Mesodermal cell (in vitro differentiated cells): ENCODE measurements at regions not wholly inside any gene's neighbourhood (a gene's known extent, or its start where the extent isn't known, plus 50 kb on each side); places are given as distances from the start of the nearest gene placed in this dataset.

Experiments
- H3K27ac ChIP-seq: 2 replicates; pipeline ENCODE4 v1.7.0; 2013; ENCODE audit warnings: mild to moderate bottlenecking, low read depth, low read length, moderate library complexity; ENCODE audit not compliant: severe bottlenecking
- H3K36me3 ChIP-seq: 2 replicates; pipeline ENCODE4 v1.7.1; 2013; ENCODE audit warnings: mild to moderate bottlenecking, low read length, moderate library complexity; ENCODE audit not compliant: control insufficient read depth, insufficient read depth
- H3K4me1 ChIP-seq: one replicate; pipeline ENCODE4 v1.7.1; 2013; ENCODE audit warnings: mild to moderate bottlenecking, low read length; ENCODE audit not compliant: insufficient read depth, control insufficient read depth, poor library complexity, severe bottlenecking
- H3K4me3 ChIP-seq: 2 replicates; pipeline ENCODE4 v1.7.0; 2013; ENCODE audit warnings: low read length, control low read depth, mild to moderate bottlenecking; ENCODE audit not compliant: insufficient read depth, poor library complexity, severe bottlenecking; ENCODE audit errors: extremely low read depth
- H3K9me3 ChIP-seq: 2 replicates; pipeline ENCODE4 v1.7.1; 2013; ENCODE audit warnings: mild to moderate bottlenecking, low read length, moderate library complexity; ENCODE audit not compliant: control insufficient read depth
- WGBS, 2 experiments: methylation state at CpG; one replicate each; pipeline ENCODE4 v1.1.5; 2013; ENCODE audit warnings: missing lambda C conversion rate in 2 of 2; ENCODE audit not compliant: insufficient coverage in 2 of 2; 5-methylcytosine and 5-hydroxymethylcytosine counted together

GRCh38 chr11:116598036-116598435 lies 174.8 kb downstream of the BUD13 start:
- Histone ChIP-seq H3K4me1 (peaks cover 14% of the 10 kb centered on the region), H3K4me3 (no peak overlapping the region), H3K9me3 (no peaks in the 10 kb centered on the region), H3K36me3 (no peaks in the 10 kb centered on the region), H3K27ac (no peak overlapping the region)
- WGBS, 2 experiments = 83% methylated on average over 6 of the region's 6 CpGs

- peaks cover 6% of the 10 kb centered on the region for H3K4me1 ChIP-seq
- 78 to 89% methylated on average over 10 to 11 of the region's 12 CpGs for WGBS, 2 experiments
- H3K4me3 ChIP-seq = no peak overlapping the region
Measured at GRCh38 chr11:116596346-116597260, 176.2 kb downstream of the BUD13 start.

GRCh38 chr11:116595305-116595880 lies 177.4 kb downstream of the BUD13 start:
- 83 to 88% methylated on average over 9 to 11 of the region's 13 CpGs for WGBS, 2 experiments
- Histone ChIP-seq H3K4me3 (no peak overlapping the region), H3K36me3 (no peaks in the 10 kb centered on the region), H3K9me3 (no peaks in the 10 kb centered on the region), H3K27ac (no peak overlapping the region), H3K4me1 (no peaks in the 10 kb centered on the region)

More at GRCh38 chr11:116596346-116597260, 176.2 kb downstream of the BUD13 start:
- no peaks in the 10 kb centered on the region for H3K9me3 ChIP-seq
- no peaks in the 10 kb centered on the region for H3K36me3 ChIP-seq
- no peak overlapping the region for H3K27ac ChIP-seq

GRCh38 chr11:116590844-116591570 lies 181.8 kb downstream of the BUD13 start:
- WGBS, 2 experiments = 78 to 95% methylated on average over 6 to 7 of the region's 10 CpGs
- H3K9me3 ChIP-seq = no peaks in the 10 kb centered on the region
- H3K27ac ChIP-seq = no peak overlapping the region
- H3K36me3 ChIP-seq = no peaks in the 10 kb centered on the region
- H3K4me1 ChIP-seq = no peaks in the 10 kb centered on the region
- no peak overlapping the region for H3K4me3 ChIP-seq

GRCh38 chr11:116589402-116589801 lies 183.4 kb downstream of the BUD13 start:
- Histone ChIP-seq H3K4me1 (no peaks in the 10 kb centered on the region), H3K27ac (no peak overlapping the region), H3K9me3 (no peaks in the 10 kb centered on the region), H3K36me3 (no peaks in the 10 kb centered on the region), H3K4me3 (no peak overlapping the region)
- 85 to 87% methylated on average over 4 to 5 of the region's 5 CpGs for WGBS, 2 experiments

- no peaks in the 10 kb centered on the region for H3K4me1 ChIP-seq
- H3K9me3 ChIP-seq = no peaks in the 10 kb centered on the region
- H3K4me3 ChIP-seq = no peak overlapping the region
- WGBS, 2 experiments = 83 to 85% methylated on average over 6 of the region's 6 CpGs
- H3K36me3 ChIP-seq = no peaks in the 10 kb centered on the region
- no peak overlapping the region for H3K27ac ChIP-seq
Measured at GRCh38 chr11:116586392-116586791, 186.4 kb downstream of the BUD13 start.

- WGBS, 2 experiments = 84 to 95% methylated on average over 4 to 7 of the region's 8 CpGs
- H3K9me3 ChIP-seq = no peaks in the 10 kb centered on the region
- H3K4me1 ChIP-seq = peaks cover 7% of the 10 kb centered on the region
- no peaks in the 10 kb centered on the region for H3K36me3 ChIP-seq
- no peak overlapping the region for H3K27ac ChIP-seq
- no peak overlapping the region for H3K4me3 ChIP-seq
Measured at GRCh38 chr11:116582571-116582970, 190.2 kb downstream of the BUD13 start.

GRCh38 chr11:116581349-116581748 lies 191.4 kb downstream of the BUD13 start:
- H3K27ac ChIP-seq = no peak overlapping the region
- H3K36me3 ChIP-seq = no peaks in the 10 kb centered on the region
- WGBS, 2 experiments = 24 to 29% methylated on average over 11 to 13 of the region's 13 CpGs
- no peaks in the 10 kb centered on the region for H3K9me3 ChIP-seq
- peaks cover 7% of the 10 kb centered on the region for H3K4me1 ChIP-seq
- no peak overlapping the region for H3K4me3 ChIP-seq

GRCh38 chr11:116580799-116581198 lies 192.0 kb downstream of the BUD13 start:
- peaks cover 7% of the 10 kb centered on the region for H3K4me1 ChIP-seq
- H3K27ac ChIP-seq = no peak overlapping the region
- H3K4me3 ChIP-seq = peak overlapping the region; percentile 11
- 1 to 3% methylated on average over 27 to 30 of the region's 38 CpGs for WGBS, 2 experiments
- no peaks in the 10 kb centered on the region for H3K36me3 ChIP-seq
- no peaks in the 10 kb centered on the region for H3K9me3 ChIP-seq

- Histone ChIP-seq H3K4me3 (peak overlapping the region; percentile 16), H3K9me3 (no peaks in the 10 kb centered on the region), H3K27ac (no peak overlapping the region), H3K4me1 (peaks cover 7% of the 10 kb centered on the region), H3K36me3 (no peaks in the 10 kb centered on the region)
- WGBS, 2 experiments = 1% methylated on average over 55 of the region's 76 CpGs
Measured at GRCh38 chr11:116579857-116580727, 192.7 kb downstream of the BUD13 start.
